Lung (tissue), 11 donors: ENCODE measurements at regions not wholly inside any gene's neighbourhood (a gene's known extent, or its start where the extent isn't known, plus 50 kb on each side); places are given as distances from the start of the nearest gene placed in this dataset.

Source experiments
- ATAC-seq: fragments of 200-7000 bp; cut with Tn5 transposase; one replicate; pipeline ENCODE4 v1.9.1; 2020; ENCODE audit warnings: moderate number of reproducible peaks; ENCODE audit not compliant: insufficient read depth, low FRiP score
- DNase-seq, 3 donors: peaks; one replicate each; pipeline ENCODE4 v3.0.0-alpha.2; 2013 to 2017
- H3K27ac ChIP-seq, 2 donors: one replicate each; pipeline ENCODE4 v1.5.1; 2013; ENCODE audit warnings: mild to moderate bottlenecking in 2 of 2, moderate library complexity in 2 of 2, control low read depth in 1 of 2, inconsistent platforms in 1 of 2, low read depth in 1 of 2, low read length in 1 of 2
- H3K27me3 ChIP-seq, 3 donors: one replicate each; pipeline ENCODE4 v1.5.1; 2013; ENCODE audit warnings: low read length in 2 of 3; ENCODE audit not compliant: control insufficient read depth in 3 of 3, insufficient read depth in 3 of 3
- H3K36me3 ChIP-seq, 4 donors: one replicate each; pipeline ENCODE4 v1.5.1; 2013; ENCODE audit warnings: low read length in 4 of 4, mild to moderate bottlenecking in 1 of 4, moderate library complexity in 1 of 4; ENCODE audit not compliant: control insufficient read depth in 4 of 4, insufficient read depth in 4 of 4
- H3K4me1 ChIP-seq, 5 donors: one replicate each; pipeline ENCODE4 v1.5.1; 2013; ENCODE audit warnings: low read length in 5 of 5, mild to moderate bottlenecking in 2 of 5, moderate library complexity in 1 of 5; ENCODE audit not compliant: control insufficient read depth in 5 of 5, insufficient read depth in 5 of 5
- H3K4me3 ChIP-seq: one replicate; pipeline ENCODE4 v1.5.1; 2013; ENCODE audit warnings: mild to moderate bottlenecking, control low read depth, moderate library complexity
- H3K9ac ChIP-seq, 2 donors: one replicate each; pipeline ENCODE4 v1.5.1; 2013; ENCODE audit warnings: low read length in 2 of 2, control low read depth in 1 of 2; ENCODE audit not compliant: insufficient read depth in 1 of 2
- H3K9me3 ChIP-seq, 4 donors: one replicate each; pipeline ENCODE4 v1.5.1; 2013; ENCODE audit warnings: low read length in 3 of 4, mild to moderate bottlenecking in 1 of 4, moderate library complexity in 1 of 4; ENCODE audit not compliant: control insufficient read depth in 4 of 4, insufficient read depth in 3 of 4
- WGBS, 2 donors: extraction: QIAGEN DNeasy Blood & Tissue Kit; methylation state at CpG; one replicate each; pipeline ENCODE4 v1.1.7; 2013; 5-methylcytosine and 5-hydroxymethylcytosine counted together
- TF ChIP-seq, protein P1 (sequence below): IDR thresholded peaks from 2 replicates; pipeline ENCODE4 v1.5.1; 2012; ENCODE audit warnings: mild to moderate bottlenecking; ENCODE audit errors: control extremely low read depth, extremely low read depth
- donor health status: control.
- donor health status: control.
- donor health status: Bipolar disorder and iron deficiency.
- donor health status: healthy.
- donor health status: DM: yes; HTN: yes; CAD: no.

DNA sequence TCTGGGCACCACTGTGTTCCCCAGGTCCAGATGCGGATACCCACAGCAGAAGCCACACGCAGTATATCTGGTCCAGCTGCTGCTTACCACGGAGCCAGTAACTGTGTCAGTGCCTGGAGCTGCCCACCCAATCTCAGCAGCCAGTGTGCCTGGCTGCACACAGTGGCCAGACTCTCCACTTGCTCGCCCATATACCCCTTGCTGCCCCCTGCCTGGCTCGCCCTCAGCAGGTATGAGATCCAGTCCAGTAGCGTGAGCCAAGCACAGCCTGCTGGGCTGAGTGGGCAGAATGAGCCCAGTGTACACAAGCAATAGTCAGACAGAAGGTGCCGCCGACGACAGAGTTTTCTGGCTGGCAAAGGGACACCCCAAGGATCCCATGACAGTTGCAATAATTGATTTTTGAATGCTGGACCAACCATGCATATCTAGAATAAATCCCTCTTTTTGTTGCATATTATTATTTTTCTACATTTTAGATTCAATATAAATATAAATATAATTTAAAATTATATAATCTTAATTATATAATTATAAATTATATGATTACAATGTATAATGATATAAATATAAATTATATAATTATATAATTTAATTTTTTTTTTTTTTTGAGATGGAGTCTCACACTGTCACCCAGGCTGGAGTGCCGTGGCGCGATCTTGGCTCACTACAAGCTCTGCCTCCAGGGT, 918.8 kb upstream of the MIR17HG start:
- Histone ChIP-seq H3K36me3 (no peaks in the 10 kb centered on the region), H3K4me1 (no peaks in the 10 kb centered on the region), H3K4me3 (no peak overlapping the region), H3K27me3 (no peaks in the 10 kb centered on the region), H3K9ac (no peak overlapping the region), H3K9me3 (no peaks in the 10 kb centered on the region), H3K27ac (no peak overlapping the region)
- ATAC-seq (no peak), DNase-seq (no peak)
- TF ChIP-seq, protein P1, sequence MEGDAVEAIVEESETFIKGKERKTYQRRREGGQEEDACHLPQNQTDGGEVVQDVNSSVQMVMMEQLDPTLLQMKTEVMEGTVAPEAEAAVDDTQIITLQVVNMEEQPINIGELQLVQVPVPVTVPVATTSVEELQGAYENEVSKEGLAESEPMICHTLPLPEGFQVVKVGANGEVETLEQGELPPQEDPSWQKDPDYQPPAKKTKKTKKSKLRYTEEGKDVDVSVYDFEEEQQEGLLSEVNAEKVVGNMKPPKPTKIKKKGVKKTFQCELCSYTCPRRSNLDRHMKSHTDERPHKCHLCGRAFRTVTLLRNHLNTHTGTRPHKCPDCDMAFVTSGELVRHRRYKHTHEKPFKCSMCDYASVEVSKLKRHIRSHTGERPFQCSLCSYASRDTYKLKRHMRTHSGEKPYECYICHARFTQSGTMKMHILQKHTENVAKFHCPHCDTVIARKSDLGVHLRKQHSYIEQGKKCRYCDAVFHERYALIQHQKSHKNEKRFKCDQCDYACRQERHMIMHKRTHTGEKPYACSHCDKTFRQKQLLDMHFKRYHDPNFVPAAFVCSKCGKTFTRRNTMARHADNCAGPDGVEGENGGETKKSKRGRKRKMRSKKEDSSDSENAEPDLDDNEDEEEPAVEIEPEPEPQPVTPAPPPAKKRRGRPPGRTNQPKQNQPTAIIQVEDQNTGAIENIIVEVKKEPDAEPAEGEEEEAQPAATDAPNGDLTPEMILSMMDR, result no peak
- WGBS, 2 donors, result 85 to 94% methylated on average over 12 of the region's 12 CpGs

- H3K4me3 ChIP-seq, result no peak overlapping the region
- no peaks in the 10 kb centered on the region for H3K27me3 ChIP-seq
- no peak overlapping the region for H3K27ac ChIP-seq
- no peaks in the 10 kb centered on the region for H3K4me1 ChIP-seq
- H3K9ac ChIP-seq, result no peak overlapping the region
- no peak for DNase-seq
- TF ChIP-seq, protein P1, result no peak
- no peak for ATAC-seq
- no peaks in the 10 kb centered on the region for H3K9me3 ChIP-seq
- H3K36me3 ChIP-seq, result no peaks in the 10 kb centered on the region
- 56 to 75% methylated on average over 2 of the region's 2 CpGs for WGBS, 2 donors
Measured at GRCh38 chr13:90430127-90430526, 917.4 kb upstream of the MIR17HG start.

DNA sequence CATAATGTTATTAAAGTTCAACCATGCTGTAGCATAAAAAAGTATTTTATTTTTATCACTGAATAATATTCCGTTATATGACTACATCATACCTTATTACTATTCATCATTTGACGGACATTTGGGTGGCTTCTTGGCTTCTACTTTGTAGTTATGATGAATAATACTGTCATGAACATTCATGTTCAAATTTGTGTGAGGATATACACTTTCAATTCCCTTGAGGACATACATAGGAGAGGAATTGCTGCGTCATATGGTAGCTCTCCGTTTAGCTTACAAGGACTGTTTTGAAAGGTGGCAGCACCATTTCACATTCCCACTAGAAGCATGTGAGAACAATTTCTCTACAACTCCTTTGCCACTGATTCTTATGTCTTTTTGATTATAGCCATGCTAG, 910.8 kb upstream of the MIR17HG start:
- WGBS, 2 donors, result 87 to 94% methylated on average over 4 of the region's 4 CpGs
- Histone ChIP-seq H3K27me3 (no peaks in the 10 kb centered on the region), H3K36me3 (no peaks in the 10 kb centered on the region), H3K9me3 (no peaks in the 10 kb centered on the region), H3K4me3 (no peak overlapping the region), H3K9ac (no peak overlapping the region), H3K27ac (no peak overlapping the region), H3K4me1 (no peaks in the 10 kb centered on the region)
- DNase-seq (no peak), ATAC-seq (no peak)
- TF ChIP-seq, protein P1, result no peak

GRCh38 chr13:90438576-90438975, 908.9 kb upstream of the MIR17HG start:
- no peak for DNase-seq
- H3K27ac ChIP-seq, result no peak overlapping the region
- H3K36me3 ChIP-seq, result no peaks in the 10 kb centered on the region
- no peaks in the 10 kb centered on the region for H3K27me3 ChIP-seq
- no peak for ATAC-seq
- H3K9ac ChIP-seq, result no peak overlapping the region
- no peak overlapping the region for H3K4me3 ChIP-seq
- H3K9me3 ChIP-seq, result no peaks in the 10 kb centered on the region
- 70 to 83% methylated on average over 3 of the region's 3 CpGs for WGBS, 2 donors
- no peaks in the 10 kb centered on the region for H3K4me1 ChIP-seq
- TF ChIP-seq, protein P1, result no peak
